ENCODE measurements at regions not wholly inside any gene's neighbourhood (a gene's known extent, or its start where the extent isn't known, plus 50 kb on each side); places are given as distances from the start of the nearest gene placed in this dataset.

GRCh38 chr4:133524369-133524768 lies 375.3 kb downstream of the PCDH10 start:
- TF ChIP-seq CTCF (IDR thresholded peaks at IDR 0.05) (no peak), POLR2A (IDR thresholded peaks at IDR 0.05) (no peak), POLR2AphosphoS5 (IDR thresholded peaks at IDR 0.05; ENCODE audit: insufficient read depth in 1 of 2, low read depth in 1 of 2) (no peak)
